ENCODE measurements at regions not wholly inside any gene's neighbourhood (a gene's known extent, or its start where the extent isn't known, plus 50 kb on each side); places are given as distances from the start of the nearest gene placed in this dataset.

DNA sequence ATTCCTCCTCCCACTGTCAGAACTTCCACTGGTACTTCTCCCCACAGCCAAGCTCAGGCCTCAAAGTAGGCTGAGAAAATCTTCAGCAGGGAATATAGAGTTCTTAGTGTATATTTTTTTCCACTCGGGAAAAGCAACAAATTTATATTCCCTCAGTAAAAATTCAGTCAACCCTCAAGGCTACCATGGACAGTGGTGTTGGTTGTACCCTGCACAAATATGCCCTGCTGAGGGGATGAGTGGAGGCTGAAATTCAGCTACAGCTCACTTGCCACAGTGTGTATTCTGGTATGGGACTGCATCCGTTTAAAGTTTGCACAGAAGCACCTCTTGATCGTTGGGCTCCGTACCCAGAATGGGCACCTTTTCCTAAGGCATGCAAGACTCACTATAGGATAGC, 90.8 kb upstream of the LGALSL start:
- TF ChIP-seq, protein P1, sequence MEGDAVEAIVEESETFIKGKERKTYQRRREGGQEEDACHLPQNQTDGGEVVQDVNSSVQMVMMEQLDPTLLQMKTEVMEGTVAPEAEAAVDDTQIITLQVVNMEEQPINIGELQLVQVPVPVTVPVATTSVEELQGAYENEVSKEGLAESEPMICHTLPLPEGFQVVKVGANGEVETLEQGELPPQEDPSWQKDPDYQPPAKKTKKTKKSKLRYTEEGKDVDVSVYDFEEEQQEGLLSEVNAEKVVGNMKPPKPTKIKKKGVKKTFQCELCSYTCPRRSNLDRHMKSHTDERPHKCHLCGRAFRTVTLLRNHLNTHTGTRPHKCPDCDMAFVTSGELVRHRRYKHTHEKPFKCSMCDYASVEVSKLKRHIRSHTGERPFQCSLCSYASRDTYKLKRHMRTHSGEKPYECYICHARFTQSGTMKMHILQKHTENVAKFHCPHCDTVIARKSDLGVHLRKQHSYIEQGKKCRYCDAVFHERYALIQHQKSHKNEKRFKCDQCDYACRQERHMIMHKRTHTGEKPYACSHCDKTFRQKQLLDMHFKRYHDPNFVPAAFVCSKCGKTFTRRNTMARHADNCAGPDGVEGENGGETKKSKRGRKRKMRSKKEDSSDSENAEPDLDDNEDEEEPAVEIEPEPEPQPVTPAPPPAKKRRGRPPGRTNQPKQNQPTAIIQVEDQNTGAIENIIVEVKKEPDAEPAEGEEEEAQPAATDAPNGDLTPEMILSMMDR (IDR thresholded peaks at IDR 0.05) = no peak
- no peak for TF ChIP-seq POLR2AphosphoS5 (IDR thresholded peaks at IDR 0.05)
- no peak for TF ChIP-seq POLR2A (IDR thresholded peaks at IDR 0.05)
